HG03354 (cell line): ENCODE measurements at regions not wholly inside any gene's neighbourhood (a gene's known extent, or its start where the extent isn't known, plus 50 kb on each side); places are given as distances from the start of the nearest gene placed in this dataset.
"Not testable (repeated sequence)": the region's sequence is repeated elsewhere in the genome, so short reads cannot be mapped to it uniquely, and the experiment has no call there.

Source experiments
- ATAC-seq: cut with Tn5 transposase; IDR thresholded peaks from one replicate; pipeline ENCODE4 v1.9.1; 2021; ENCODE audit warnings: mild to moderate bottlenecking; ENCODE audit not compliant: unreplicated experiment, poor library complexity, severe bottlenecking

GRCh38 chr15:69615736-69616135 is 163.1 kb downstream of the RPLP1 start:
- ATAC-seq: no peak

- no peak for ATAC-seq
Measured at GRCh38 chr15:69616558-69616957, 163.9 kb downstream of the RPLP1 start.

- ATAC-seq: not testable (repeated sequence)
Measured at GRCh38 chr15:69617144-69617543, 164.5 kb downstream of the RPLP1 start.

- ATAC-seq: no peak
Measured at GRCh38 chr15:69623392-69624154, 171.0 kb downstream of the RPLP1 start.

GRCh38 chr15:69624155-69624520 is 171.5 kb downstream of the RPLP1 start:
- ATAC-seq: no peak

- no peak for ATAC-seq
Measured at GRCh38 chr15:69624816-69625215, 172.2 kb downstream of the RPLP1 start.

GRCh38 chr15:69625328-69625727 is 172.7 kb downstream of the RPLP1 start:
- ATAC-seq: no peak

GRCh38 chr15:69626095-69627066 is 173.8 kb downstream of the RPLP1 start:
- ATAC-seq: no peak

- no peak for ATAC-seq
Measured at GRCh38 chr15:69627548-69628158, 175.0 kb downstream of the RPLP1 start.

- ATAC-seq: no peak
Measured at GRCh38 chr15:69628256-69629093, 175.9 kb downstream of the RPLP1 start.

GRCh38 chr15:69629631-69630161 is 177.1 kb downstream of the RPLP1 start:
- ATAC-seq: no peak

- no peak for ATAC-seq
Measured at GRCh38 chr15:69631005-69631404, 178.4 kb downstream of the RPLP1 start.

- no peak for ATAC-seq
Measured at GRCh38 chr15:69631978-69632377, 179.4 kb downstream of the RPLP1 start.

GRCh38 chr15:69634860-69635259 is 182.2 kb downstream of the RPLP1 start:
- ATAC-seq: no peak

- no peak for ATAC-seq
Measured at GRCh38 chr15:69636169-69636915, 183.7 kb downstream of the RPLP1 start.

- ATAC-seq: no peak
Measured at GRCh38 chr15:69637818-69638217, 185.2 kb downstream of the RPLP1 start.

GRCh38 chr15:69643476-69643875 is 190.9 kb downstream of the RPLP1 start:
- no peak for ATAC-seq

GRCh38 chr15:69643971-69644370 is 191.4 kb downstream of the RPLP1 start:
- no peak for ATAC-seq

- no peak for ATAC-seq
Measured at GRCh38 chr15:69644876-69645275, 192.3 kb downstream of the RPLP1 start.
